ENCODE measurements at regions not wholly inside any gene's neighbourhood (a gene's known extent, or its start where the extent isn't known, plus 50 kb on each side); places are given as distances from the start of the nearest gene placed in this dataset.

DNA sequence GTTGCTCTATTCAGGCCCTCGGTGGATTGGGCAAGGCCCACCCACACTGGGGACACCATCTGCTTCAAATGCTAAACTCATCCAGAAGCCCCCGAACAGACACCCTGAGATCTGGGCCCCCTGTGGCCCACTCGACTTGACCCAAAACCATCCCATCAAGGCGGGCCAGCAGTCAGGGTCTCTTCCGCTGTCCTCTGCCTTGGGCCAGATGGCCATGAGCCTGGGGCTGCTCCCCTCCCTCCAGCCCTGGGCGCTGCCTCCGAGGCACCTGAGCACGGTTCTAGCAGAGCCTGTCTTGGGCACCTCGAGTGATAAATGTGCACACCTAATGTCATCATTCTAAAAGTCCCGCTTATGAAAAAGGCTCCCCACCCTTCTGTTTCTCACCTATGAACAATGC lies 449.4 kb downstream of the TCERG1L start:
- H3K4me3 ChIP-seq = no peak overlapping the region
- H3K36me3 ChIP-seq = no peaks in the 10 kb centered on the region
- TF ChIP-seq EP300 (IDR thresholded peaks at IDR 0.05; ENCODE audit: low read depth) (no peak), POLR2AphosphoS5 (IDR thresholded peaks at IDR 0.05) (no peak), POLR2A (IDR thresholded peaks at IDR 0.05) (no peak)
- TF ChIP-seq, protein P1, sequence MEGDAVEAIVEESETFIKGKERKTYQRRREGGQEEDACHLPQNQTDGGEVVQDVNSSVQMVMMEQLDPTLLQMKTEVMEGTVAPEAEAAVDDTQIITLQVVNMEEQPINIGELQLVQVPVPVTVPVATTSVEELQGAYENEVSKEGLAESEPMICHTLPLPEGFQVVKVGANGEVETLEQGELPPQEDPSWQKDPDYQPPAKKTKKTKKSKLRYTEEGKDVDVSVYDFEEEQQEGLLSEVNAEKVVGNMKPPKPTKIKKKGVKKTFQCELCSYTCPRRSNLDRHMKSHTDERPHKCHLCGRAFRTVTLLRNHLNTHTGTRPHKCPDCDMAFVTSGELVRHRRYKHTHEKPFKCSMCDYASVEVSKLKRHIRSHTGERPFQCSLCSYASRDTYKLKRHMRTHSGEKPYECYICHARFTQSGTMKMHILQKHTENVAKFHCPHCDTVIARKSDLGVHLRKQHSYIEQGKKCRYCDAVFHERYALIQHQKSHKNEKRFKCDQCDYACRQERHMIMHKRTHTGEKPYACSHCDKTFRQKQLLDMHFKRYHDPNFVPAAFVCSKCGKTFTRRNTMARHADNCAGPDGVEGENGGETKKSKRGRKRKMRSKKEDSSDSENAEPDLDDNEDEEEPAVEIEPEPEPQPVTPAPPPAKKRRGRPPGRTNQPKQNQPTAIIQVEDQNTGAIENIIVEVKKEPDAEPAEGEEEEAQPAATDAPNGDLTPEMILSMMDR (IDR thresholded peaks at IDR 0.05) = no peak
- H3K4me1 ChIP-seq = no peaks in the 10 kb centered on the region
- in situ Hi-C loops (cut with MboI; ENCODE audit: low pct_ligation_motif_present in 1 of 4, low pct_unique_long_range_greater_than_20kb in 1 of 4, low sequenced_read_pairs in 3 of 4) (no loop called here), intact Hi-C loops (cut with DNase I; ENCODE audit: low total_unique reads) (no loop called here)
- no peaks in the 10 kb centered on the region for H3K27me3 ChIP-seq
- no peak for DNase-seq
- WGBS, 2 donors (ENCODE audit: low coverage in 1 of 2) = 92% methylated on average over 10 of the region's 10 CpGs; no CpG with 5 or more reads in 1 of the 2 donors
- H3K9me3 ChIP-seq = no peaks in the 10 kb centered on the region
- no peak overlapping the region for H3K27ac ChIP-seq

DNA sequence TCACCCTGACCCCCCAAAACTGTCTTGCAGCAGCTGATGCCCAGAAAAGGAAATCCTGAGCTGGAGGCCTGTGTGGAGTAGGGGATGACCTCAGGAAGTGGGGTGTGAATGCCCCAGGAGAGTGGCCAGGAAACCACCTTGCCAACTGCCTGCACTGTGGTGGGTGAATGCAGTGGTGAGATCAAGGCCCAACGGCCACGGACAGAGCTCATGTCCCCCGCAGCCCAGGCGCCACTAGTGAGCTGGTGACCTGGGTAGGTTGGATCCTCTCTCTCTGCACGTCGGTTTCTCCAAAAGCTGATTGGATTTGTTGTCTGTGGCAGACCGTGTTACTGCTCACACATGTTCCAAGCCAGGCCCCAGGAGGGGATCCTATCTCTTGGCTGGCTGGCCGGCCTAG lies 448.9 kb downstream of the TCERG1L start:
- in situ Hi-C loops (cut with MboI; ENCODE audit: low pct_ligation_motif_present in 1 of 4, low pct_unique_long_range_greater_than_20kb in 1 of 4, low sequenced_read_pairs in 3 of 4) (no loop called here), intact Hi-C loops (cut with DNase I; ENCODE audit: low total_unique reads) (no loop called here)
- 80 to 86% methylated on average over 1 to 8 of the region's 8 CpGs for WGBS, 2 donors (ENCODE audit: low coverage in 1 of 2)
- Histone ChIP-seq H3K27ac (no peak overlapping the region), H3K27me3 (no peaks in the 10 kb centered on the region), H3K36me3 (no peaks in the 10 kb centered on the region), H3K9me3 (no peaks in the 10 kb centered on the region), H3K4me1 (no peaks in the 10 kb centered on the region), H3K4me3 (no peak overlapping the region)
- TF ChIP-seq, protein P1 (IDR thresholded peaks at IDR 0.05) = no peak
- TF ChIP-seq POLR2AphosphoS5 (IDR thresholded peaks at IDR 0.05) (no peak), EP300 (IDR thresholded peaks at IDR 0.05; ENCODE audit: low read depth) (no peak), POLR2A (IDR thresholded peaks at IDR 0.05) (no peak)
- no peak for DNase-seq

DNA sequence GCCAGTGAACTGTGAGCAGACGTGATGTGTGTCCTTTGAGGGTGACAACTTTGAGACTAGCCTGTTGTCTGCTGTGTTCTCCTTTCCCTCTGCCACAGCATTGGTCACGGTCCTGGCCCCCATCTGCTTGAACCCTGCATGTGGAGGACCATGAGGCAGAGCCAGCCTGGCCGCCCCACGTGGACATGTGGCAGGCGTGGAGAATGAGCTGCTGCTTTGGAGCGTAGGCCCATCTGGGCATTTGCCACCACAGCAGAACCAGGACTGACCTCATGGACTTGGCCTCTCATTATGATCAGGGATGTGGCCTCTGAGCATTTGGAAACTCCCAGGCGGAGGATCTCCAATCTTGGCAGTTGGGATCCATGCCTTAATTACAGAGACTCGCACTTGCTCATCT lies 448.5 kb downstream of the TCERG1L start:
- no peaks in the 10 kb centered on the region for H3K4me1 ChIP-seq
- in situ Hi-C loops (cut with MboI; ENCODE audit: low pct_ligation_motif_present in 1 of 4, low pct_unique_long_range_greater_than_20kb in 1 of 4, low sequenced_read_pairs in 3 of 4) = no loop called here
- TF ChIP-seq POLR2A (IDR thresholded peaks at IDR 0.05) = no peak
- TF ChIP-seq, protein P1 (IDR thresholded peaks at IDR 0.05) = no peak
- no peak for TF ChIP-seq EP300 (IDR thresholded peaks at IDR 0.05; ENCODE audit: low read depth)
- H3K27me3 ChIP-seq = no peaks in the 10 kb centered on the region
- intact Hi-C loops (cut with DNase I; ENCODE audit: low total_unique reads) = no loop called here
- H3K4me3 ChIP-seq = no peak overlapping the region
- no peak for DNase-seq
- no peak overlapping the region for H3K27ac ChIP-seq
- 78 to 83% methylated on average over 2 to 8 of the region's 8 CpGs for WGBS, 2 donors (ENCODE audit: low coverage in 1 of 2)
- no peaks in the 10 kb centered on the region for H3K9me3 ChIP-seq
- no peaks in the 10 kb centered on the region for H3K36me3 ChIP-seq

DNA sequence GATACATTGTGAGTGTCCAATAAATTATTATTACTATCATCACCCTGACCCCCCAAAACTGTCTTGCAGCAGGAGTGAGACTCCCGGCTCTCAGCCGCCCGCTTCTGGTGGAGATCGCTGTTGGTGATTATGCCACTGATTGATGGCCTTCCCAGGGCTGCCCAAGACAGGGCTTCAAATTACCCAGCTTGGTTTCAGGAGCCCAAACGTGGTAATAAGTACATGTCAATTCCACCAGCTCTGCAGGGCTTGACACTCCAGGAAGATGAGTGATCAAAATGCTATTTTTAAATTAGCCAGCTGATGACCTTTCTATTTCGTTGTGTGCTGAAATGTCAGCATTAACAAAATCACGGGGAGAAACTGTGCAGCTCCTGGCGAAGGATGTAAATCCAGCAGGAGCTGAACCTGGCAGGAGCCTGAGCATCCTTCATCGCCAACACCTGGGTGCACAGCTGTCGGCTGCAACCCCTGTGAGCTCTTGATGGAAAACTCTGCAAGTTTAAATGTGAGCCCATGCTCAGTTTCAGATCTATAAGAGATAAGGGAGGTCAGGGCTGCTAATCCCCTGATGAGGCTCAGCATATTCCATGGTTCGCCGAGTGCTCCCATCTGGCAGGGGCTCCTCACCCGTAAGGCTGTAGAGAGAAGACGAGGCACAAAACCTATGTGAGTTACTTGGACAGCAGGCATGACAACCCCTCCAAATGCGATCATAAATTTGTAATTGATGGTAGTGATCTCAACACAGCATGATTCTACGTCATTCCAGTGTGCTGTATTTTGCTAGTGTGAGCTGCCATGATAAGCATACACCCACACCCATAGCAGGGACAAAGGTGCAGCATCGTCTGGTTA lies 446.3 kb downstream of the TCERG1L start:
- Histone ChIP-seq H3K27me3 (no peaks in the 10 kb centered on the region), H3K36me3 (no peaks in the 10 kb centered on the region), H3K4me1 (no peaks in the 10 kb centered on the region), H3K9me3 (no peaks in the 10 kb centered on the region), H3K4me3 (no peak overlapping the region), H3K27ac (no peak overlapping the region)
- in situ Hi-C loops (cut with MboI; ENCODE audit: low pct_ligation_motif_present in 1 of 4, low pct_unique_long_range_greater_than_20kb in 1 of 4, low sequenced_read_pairs in 3 of 4) = no loop called here
- intact Hi-C loops (cut with DNase I; ENCODE audit: low total_unique reads) = no loop called here
- 61 to 71% methylated on average over 3 to 17 of the region's 17 CpGs for WGBS, 2 donors (ENCODE audit: low coverage in 1 of 2)
- no peak for DNase-seq
- TF ChIP-seq POLR2AphosphoS5 (IDR thresholded peaks at IDR 0.05) (no peak), EP300 (IDR thresholded peaks at IDR 0.05; ENCODE audit: low read depth) (no peak), POLR2A (IDR thresholded peaks at IDR 0.05) (no peak)
- TF ChIP-seq, protein P1 (IDR thresholded peaks at IDR 0.05) = no peak
